ENCODE measurements at regions not wholly inside any gene's neighbourhood (a gene's known extent, or its start where the extent isn't known, plus 50 kb on each side); places are given as distances from the start of the nearest gene placed in this dataset.

GRCh38 chr22:48718818-48719500 lies 1108.7 kb downstream of the BRD1 start:
- TF ChIP-seq CTCF (conservative IDR thresholded peaks at IDR 0.05; ENCODE audit: low read depth in 2 of 2) (no peak), REST (IDR thresholded peaks at IDR 0.05; ENCODE audit: unreplicated experiment) (no peak), EZH2 (IDR thresholded peaks at IDR 0.05; ENCODE audit: low read depth, unreplicated experiment) (no peak), CREB1 (CRISPR knock-in tag; IDR thresholded peaks at IDR 0.05; ENCODE audit: low read depth) (no peak), EZH2phosphoT487 (IDR thresholded peaks at IDR 0.05; ENCODE audit: unreplicated experiment) (no peak), ZNF462 (CRISPR knock-in tag; IDR thresholded peaks at IDR 0.05) (no peak), POLR2AphosphoS5 (IDR thresholded peaks at IDR 0.05; ENCODE audit: low read depth) (no peak), ZNF114 (CRISPR knock-in tag; IDR thresholded peaks at IDR 0.05) (no peak)

Data from GM23338 (cell line).